22Rv1 (cell line): ENCODE measurements at regions not wholly inside any gene's neighbourhood (a gene's known extent, or its start where the extent isn't known, plus 50 kb on each side); places are given as distances from the start of the nearest gene placed in this dataset.

Experiments used
- ZFX ChIP-seq: fragments of 450-650 bp; IDR thresholded peaks from 2 replicates; pipeline ENCODE4 v1.6.1; 2017; ENCODE audit warnings: antibody characterized with exemption, borderline replicate concordance
- TF ChIP-seq, protein P1 (sequence below): fragments of 450-650 bp; IDR thresholded peaks from 2 replicates; pipeline ENCODE4 v1.5.1; 2017; ENCODE audit warnings: mild to moderate bottlenecking

GRCh38 chr3:154781595-154781994, 298.5 kb upstream of the MME start:
- TF ChIP-seq, protein P1, sequence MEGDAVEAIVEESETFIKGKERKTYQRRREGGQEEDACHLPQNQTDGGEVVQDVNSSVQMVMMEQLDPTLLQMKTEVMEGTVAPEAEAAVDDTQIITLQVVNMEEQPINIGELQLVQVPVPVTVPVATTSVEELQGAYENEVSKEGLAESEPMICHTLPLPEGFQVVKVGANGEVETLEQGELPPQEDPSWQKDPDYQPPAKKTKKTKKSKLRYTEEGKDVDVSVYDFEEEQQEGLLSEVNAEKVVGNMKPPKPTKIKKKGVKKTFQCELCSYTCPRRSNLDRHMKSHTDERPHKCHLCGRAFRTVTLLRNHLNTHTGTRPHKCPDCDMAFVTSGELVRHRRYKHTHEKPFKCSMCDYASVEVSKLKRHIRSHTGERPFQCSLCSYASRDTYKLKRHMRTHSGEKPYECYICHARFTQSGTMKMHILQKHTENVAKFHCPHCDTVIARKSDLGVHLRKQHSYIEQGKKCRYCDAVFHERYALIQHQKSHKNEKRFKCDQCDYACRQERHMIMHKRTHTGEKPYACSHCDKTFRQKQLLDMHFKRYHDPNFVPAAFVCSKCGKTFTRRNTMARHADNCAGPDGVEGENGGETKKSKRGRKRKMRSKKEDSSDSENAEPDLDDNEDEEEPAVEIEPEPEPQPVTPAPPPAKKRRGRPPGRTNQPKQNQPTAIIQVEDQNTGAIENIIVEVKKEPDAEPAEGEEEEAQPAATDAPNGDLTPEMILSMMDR: no peak
- no peak for TF ChIP-seq ZFX
